ENCODE measurements at regions not wholly inside any gene's neighbourhood (a gene's known extent, or its start where the extent isn't known, plus 50 kb on each side); places are given as distances from the start of the nearest gene placed in this dataset.
"Not testable (repeated sequence)": the region's sequence is repeated elsewhere in the genome, so short reads cannot be mapped to it uniquely, and the experiment has no call there.

DNA sequence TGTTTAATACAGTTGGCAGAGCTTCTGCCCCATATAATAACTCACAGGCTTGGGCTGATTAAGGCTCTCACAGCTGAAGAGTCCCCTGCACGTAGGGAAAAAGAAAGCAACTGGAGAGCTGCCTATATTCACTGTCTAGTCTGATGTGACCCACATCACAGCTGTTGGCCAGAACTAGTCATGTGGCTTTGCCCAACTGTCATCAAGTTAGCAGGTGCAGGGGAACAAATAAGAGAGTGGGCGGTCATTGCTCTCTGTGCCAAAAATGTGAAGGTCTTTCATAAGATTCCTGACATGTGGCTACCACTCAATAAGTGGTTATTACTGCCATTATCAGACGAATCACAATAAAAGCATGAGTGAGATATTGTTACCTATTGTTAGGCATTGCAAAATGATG lies 665.2 kb downstream of the DOK5 start:
- DNase-seq: no peak

DNA sequence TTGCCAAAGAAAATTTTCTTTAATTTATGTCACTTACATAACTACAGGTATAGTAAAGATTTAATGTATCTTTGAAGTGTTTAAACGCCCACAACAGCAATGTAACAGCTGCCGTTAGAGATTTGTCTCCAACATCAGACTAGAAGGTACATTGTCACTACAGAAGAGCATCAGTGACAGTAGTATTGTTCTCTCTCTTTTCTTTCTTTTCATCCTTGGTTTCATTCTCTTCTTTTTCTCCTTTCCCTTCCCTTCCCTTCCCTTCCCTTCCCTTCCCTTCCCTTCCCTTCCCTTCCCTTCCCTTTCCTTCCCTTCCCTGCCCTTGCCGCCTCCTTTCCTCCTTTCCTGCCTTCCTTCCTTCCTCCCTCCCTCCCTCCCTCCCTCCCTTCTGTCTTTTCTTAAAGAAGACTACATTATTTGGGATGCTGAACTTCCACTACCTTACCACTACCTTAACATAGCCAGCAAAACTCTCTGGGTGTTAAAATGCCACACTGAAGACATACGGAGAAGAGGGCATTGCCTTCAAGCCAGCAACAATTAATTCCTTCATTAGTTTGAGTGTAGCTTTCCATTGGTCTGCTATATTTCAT lies 663.9 kb downstream of the DOK5 start:
- no peak for DNase-seq

DNA sequence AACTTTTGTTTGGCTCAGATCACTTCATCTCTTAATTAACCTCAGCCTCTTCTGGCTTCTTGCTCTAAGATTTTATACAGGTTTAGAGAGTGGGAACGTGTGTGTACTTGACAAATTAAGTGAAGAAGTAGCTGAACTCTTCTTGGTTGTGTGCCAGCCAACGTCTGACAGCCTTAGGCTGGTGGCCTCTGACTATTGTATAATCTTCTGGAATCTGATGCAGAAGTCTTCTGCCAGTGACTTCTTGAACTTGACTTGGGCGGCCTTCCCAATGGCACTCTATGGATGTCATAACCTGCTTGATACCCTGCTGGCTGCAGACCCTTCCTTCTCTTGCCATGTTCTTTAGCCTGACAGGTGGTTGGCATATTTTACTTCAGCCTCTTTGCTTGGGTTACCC lies 660.5 kb downstream of the DOK5 start:
- no peak for DNase-seq

DNA sequence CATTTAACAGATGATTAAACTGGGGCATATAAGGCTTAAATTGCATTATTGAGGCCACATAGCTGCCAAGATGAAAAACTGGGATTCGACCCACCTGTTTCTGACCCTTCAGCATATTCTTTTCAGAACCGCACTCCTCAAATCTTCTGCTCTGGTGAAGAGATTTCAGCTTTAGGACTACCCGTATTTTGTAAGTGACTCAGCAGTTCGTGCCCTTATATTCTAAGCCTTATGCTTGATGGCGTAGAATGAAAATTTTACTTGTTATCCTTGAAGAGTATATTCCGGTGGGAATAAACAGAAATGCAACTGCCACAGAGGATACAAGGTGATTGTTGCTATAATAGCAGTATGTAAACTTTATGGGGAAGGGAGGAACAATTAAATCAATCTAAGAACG lies 657.1 kb downstream of the DOK5 start:
- DNase-seq: no peak

DNA sequence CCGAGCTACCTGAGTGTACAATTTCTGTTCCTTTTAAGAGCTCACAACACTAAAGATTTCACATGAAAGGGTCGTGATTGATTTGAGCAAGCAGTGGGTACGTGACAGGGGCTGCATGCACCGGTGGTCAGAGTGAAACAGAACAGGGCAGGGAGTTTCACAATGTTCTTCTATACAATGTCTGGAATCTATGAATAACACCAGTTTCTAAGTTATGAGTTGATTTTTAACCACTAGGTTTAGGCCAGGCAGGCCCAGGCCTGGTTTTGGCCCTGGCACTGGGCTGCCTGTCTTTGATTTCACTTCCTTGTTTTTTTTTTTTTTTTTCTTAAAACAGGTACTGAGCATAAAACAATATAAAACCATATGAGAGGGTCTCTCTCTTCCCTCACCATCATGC lies 642.2 kb downstream of the DOK5 start:
- peak; percentile 12 for DNase-seq

DNA sequence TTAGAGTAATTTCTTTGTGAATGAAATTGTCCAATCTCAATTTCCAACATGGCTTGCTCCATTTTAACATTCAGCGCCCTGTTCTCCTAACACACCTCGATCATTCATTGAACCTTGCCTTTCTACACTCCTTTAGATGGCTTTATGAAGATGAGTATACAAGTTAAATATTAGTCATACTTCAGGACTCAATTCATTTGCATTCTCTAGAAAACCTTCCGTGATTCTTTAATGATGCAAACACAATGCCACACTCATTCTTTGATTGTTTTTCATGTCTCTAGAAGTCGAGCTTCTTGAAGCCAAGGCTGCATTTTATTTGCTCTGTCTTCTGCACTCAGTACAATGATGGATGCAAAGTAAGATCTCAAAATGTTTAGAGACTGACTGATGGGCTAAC lies 641.2 kb downstream of the DOK5 start:
- DNase-seq: no peak

DNA sequence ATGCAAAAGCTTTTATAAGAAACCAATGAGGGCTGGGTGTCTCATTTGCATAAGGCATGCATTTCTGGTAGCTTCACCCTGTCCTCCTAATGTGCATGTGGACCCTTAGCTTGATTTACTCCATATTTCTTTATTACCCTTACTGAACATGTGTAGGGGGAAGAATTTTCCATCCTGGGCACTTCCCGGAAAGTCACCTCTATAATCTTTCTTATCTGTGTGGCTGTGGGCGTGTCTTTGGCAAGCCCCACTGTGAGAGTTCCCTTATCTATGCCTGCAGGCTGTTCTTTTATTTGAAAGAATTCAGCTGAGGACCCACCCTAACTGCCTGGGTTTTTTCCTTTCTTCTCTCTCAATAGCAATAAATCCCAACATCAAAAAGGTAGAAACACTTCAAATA lies 627.8 kb downstream of the DOK5 start:
- DNase-seq: no peak

GRCh38 chr20:55099251-55099650 lies 623.9 kb downstream of the DOK5 start:
- DNase-seq: no peak

DNA sequence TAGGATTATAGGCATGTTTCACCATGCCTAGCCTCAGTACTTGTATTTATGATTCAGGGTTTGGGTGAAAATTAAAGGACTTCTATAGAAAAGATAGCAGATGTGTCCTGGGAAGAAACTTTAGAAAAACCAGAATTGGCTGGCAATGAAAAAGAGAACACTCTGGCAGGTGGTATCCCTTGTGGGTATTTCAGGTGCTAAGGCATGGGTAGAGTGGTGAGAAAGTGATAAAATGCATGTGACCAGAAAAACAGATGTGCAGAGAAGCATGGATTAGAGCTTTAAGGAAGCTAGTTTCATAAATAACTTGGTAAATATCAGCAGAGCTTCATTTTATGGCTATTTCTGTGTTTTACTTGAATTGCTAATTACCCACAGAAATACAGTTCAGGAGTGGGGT lies 622.2 kb downstream of the DOK5 start:
- DNase-seq: no peak

- no peak for DNase-seq
Observed at GRCh38 chr20:55095745-55096400, 620.5 kb downstream of the DOK5 start.

GRCh38 chr20:55094353-55094861 lies 619.0 kb downstream of the DOK5 start:
- no peak for DNase-seq

DNA sequence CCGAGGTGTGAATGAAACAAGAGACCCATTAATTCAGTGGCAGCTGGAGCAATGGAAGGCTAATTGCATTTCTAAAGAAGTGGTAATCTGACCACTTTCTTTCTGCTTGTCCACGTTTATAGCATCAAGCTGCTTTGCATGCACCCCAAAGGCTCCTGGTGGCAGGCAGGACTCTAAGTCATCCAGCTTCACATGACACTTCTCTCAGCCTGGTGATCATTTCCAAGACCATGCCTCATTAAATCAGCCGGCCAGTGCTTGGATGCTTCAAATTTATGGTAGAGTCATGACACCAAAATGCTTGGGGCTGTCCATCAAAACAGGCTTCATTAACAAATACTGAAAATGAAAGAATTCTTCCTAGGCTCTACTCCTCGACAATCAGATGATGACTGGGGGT lies 614.9 kb downstream of the DOK5 start:
- DNase-seq: no peak

- DNase-seq: peak; percentile 19
Observed at GRCh38 chr20:55086421-55086820, 611.0 kb downstream of the DOK5 start.

GRCh38 chr20:55079917-55080316 lies 604.5 kb downstream of the DOK5 start:
- DNase-seq: no peak

DNA sequence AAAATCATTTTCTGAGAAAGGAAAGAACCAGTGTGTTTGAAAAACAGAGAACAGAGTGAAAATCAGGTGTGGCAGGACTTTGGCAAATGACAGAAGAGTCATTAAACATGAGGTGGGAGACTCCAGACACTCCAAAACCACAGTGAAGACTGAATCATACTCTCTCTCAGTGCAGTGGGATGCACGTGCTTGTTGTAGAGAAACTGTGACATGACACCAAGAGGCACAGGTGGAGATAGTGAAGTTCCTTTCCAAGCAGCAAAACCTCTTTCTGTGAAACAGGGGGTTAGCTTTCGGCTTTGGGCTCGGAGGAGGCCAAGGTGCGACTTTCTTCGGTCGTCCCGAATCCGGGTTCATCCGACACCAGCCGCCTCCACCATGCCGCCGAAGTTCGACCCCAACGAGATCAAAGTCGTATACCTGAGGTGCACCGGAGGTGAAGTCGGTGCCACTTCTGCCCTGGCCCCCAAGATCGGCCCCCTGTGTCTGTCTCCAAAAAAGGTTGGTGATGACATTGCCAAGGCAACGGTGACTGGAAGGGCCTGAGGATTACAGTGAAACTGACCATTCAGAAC lies 599.0 kb downstream of the DOK5 start:
- DNase-seq: not testable (repeated sequence)

DNA sequence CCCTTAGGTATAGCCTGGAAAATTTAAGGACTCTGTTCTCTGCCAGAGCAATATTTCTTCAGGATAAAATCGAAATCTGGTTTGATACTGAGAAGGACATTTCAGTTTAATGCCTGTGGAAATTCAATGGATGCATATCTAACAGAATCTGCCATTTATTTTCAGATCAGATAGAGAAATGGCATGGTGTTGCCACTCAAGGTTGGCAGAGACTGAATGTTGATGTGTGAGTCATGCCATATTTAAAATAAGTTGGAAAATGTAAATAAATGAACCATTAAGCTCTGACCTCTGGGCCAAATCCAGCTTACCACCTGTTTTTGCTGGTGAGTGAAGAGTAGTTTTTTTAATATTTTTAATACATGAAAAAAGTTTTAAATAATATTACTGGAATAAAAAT lies 594.6 kb downstream of the DOK5 start:
- DNase-seq: no peak

DNA sequence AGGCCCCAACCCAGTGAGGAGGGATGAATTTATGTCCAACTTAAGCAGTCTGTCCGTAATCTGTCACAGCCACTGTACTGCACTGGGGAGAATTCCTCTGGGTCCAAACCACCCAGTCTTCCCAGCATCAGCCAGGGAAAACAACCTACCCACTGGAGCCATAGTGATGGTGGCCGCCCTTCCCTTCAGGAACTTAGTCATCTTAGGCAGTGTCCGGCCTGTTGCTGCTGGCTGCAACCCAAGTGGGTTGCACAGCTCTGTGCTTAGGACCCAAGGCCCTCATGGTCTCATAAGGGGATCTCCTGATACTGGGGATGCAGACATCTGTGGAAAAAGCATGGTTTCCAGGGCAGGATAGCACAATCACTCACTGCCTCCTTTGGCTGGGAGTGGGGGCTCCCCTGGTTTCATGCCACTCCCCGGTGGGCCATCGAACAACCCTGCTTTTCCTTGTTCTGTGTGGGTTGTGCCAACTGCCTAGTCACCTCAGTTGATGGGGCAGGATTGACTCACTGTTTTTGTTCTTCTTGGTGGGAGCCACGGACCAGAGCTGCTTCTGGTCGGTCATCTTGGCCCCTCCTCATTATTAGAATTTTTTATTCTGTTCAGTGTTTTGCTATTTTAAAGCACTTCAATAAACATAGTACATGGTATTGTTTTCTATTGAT lies 591.9 kb downstream of the DOK5 start:
- DNase-seq: no peak

DNA sequence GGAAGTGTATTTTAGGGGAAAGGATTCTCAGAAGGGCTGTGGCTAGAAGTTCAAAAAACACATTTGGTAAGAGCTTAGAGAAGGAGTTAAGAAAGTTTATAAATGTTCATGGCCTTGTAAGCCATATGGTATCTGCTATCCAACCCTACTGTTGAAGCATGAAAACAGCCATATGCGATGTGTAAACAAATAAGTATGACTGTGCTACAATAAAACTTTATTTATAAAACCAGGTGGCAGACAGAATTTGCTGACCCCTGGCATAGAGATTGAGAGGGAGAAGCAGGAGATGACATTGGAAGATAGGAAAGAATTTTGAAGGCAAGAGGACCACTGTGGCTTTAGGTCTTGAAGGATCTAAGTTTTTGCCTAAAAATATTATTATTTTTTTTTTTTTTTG lies 583.5 kb downstream of the DOK5 start:
- DNase-seq: peak; percentile 61

GRCh38 chr20:55057779-55058415 lies 582.5 kb downstream of the DOK5 start:
- peak; percentile 33 for DNase-seq

DNA sequence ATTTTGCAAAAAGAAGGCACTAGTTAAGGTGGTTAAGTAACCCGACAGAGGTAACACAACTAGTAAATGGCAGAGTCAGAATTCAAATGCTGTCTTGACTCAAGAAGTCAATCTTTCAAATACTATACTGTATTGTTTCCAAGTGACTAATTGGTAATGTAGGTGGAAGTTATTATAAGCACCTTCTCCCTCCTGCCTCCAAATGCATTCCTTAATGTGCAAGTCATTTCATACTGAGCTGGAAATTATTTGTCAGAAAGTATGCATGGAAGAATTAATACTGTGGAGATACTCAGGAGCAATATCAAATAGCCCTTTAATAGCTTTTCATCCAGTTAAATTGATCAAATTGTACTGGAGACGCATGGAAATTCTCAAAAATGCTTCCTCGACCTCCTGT lies 579.1 kb downstream of the DOK5 start:
- no peak for DNase-seq

- no peak for DNase-seq
Observed at GRCh38 chr20:55053389-55053788, 578.0 kb downstream of the DOK5 start.

DNA sequence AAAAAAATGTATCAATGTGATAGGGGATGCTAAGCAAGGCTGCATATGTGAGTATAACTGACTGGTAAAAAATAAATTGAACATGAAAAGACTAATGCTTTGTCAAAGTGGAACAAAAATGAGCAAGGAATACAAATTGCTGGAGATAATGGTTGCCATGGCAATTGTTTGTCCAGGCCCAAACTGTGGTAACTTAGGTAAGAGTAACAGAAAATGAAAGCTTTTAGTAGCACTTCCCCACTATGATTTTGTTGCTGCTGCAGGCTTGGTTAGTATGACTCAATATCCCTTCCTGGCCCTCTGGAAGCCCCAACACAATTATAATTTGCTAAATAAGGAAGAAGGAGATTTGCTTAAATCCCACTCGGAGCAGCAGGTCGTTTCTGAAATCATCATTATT lies 577.1 kb downstream of the DOK5 start:
- peak; percentile 92 for DNase-seq

- no peak for DNase-seq
Observed at GRCh38 chr20:55038684-55039083, 563.3 kb downstream of the DOK5 start.

DNA sequence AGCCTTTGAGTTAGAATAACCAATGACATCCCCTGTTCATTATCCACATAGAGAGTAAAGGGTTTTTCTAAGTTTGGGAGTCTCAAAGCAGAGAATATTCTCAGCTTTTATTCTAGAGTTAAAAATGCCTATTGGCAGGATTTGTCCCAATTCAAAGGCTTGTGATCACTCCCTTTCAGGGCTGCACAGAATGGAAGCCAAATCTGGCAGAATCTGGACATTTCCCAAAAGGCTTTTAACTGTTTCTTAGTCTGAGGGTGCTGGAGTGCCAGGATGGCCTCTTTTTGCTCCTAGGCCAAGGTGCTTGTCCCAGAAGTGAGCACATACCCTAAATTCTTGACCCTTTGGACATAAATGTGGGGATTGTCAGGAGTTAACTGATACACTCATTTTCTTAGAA lies 556.6 kb downstream of the DOK5 start:
- no peak for DNase-seq
